ENCODE measurements at regions not wholly inside any gene's neighbourhood (a gene's known extent, or its start where the extent isn't known, plus 50 kb on each side); places are given as distances from the start of the nearest gene placed in this dataset.

DNA sequence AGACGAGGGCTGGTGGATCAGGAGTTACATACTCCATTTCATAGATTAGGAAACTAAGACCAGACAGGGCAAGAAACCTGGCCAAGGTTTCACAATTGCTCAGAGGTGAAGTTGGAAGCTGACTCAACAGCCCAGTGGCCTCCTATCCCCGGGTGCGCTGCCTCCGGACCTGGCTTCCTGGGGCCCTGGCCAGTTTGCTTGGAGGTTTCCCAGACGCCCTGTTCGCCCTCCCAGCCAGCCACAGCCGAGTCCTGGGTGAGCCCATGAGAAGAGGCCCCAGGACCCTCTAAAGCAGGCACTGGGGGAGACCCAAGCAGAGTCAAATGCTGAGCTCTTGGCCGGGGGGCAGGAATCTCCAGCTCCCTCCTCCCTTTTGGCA, 180.1 kb downstream of the ZBTB18 start:
- TF ChIP-seq, protein P1, sequence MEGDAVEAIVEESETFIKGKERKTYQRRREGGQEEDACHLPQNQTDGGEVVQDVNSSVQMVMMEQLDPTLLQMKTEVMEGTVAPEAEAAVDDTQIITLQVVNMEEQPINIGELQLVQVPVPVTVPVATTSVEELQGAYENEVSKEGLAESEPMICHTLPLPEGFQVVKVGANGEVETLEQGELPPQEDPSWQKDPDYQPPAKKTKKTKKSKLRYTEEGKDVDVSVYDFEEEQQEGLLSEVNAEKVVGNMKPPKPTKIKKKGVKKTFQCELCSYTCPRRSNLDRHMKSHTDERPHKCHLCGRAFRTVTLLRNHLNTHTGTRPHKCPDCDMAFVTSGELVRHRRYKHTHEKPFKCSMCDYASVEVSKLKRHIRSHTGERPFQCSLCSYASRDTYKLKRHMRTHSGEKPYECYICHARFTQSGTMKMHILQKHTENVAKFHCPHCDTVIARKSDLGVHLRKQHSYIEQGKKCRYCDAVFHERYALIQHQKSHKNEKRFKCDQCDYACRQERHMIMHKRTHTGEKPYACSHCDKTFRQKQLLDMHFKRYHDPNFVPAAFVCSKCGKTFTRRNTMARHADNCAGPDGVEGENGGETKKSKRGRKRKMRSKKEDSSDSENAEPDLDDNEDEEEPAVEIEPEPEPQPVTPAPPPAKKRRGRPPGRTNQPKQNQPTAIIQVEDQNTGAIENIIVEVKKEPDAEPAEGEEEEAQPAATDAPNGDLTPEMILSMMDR (IDR thresholded peaks at IDR 0.05; ENCODE audit: low read depth, low read length, missing input control): no peak
- TF ChIP-seq YY1 (IDR thresholded peaks at IDR 0.05): no peak
- no peak for TF ChIP-seq RAD21 (IDR thresholded peaks at IDR 0.05)
- no peak for TF ChIP-seq JUND (IDR thresholded peaks at IDR 0.05)
- TF ChIP-seq HNF4A (conservative IDR thresholded peaks at IDR 0.05): no peak
- TF ChIP-seq GABPA (IDR thresholded peaks at IDR 0.05 in 1 of 2, conservative IDR thresholded peaks at IDR 0.05 in 1 of 2): no peak

All from liver (tissue), 3 donors.